ENCODE measurements at regions not wholly inside any gene's neighbourhood (a gene's known extent, or its start where the extent isn't known, plus 50 kb on each side); places are given as distances from the start of the nearest gene placed in this dataset.

GRCh38 chr13:33934951-33935371 lies 117.0 kb downstream of the RFC3 start:
- TF ChIP-seq CTCF (IDR thresholded peaks at IDR 0.05), result no peak
- no peak for TF ChIP-seq ZFX (IDR thresholded peaks at IDR 0.05; ENCODE audit: borderline replicate concordance)

All from 22Rv1 (cell line).